Fibroblast of skin of scalp (primary cell): ENCODE measurements at regions not wholly inside any gene's neighbourhood (a gene's known extent, or its start where the extent isn't known, plus 50 kb on each side); places are given as distances from the start of the nearest gene placed in this dataset.
"Not testable (repeated sequence)": the region's sequence is repeated elsewhere in the genome, so short reads cannot be mapped to it uniquely, and the experiment has no call there.

Experiments used
- DNase-seq: peaks from one replicate; pipeline ENCODE4 v3.0.0-alpha.2; 2013

DNA sequence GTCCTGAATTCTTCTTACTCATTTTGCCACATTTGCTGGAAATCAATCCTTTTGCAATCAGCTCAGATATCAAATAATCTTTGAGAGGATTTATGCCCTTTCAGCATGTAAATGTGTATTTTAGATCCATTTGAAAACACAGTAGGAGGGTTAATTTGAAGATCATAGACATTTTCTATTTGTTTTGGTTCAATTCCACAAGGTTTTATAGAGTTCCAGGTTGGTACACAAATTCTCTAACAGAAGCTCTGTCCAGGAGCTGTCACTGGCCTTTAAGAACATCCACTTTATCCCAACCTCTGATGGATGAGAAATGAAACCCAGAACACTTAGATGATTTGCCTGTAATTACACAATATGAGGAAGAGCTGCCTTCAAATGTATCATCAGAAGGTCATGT, 157.3 kb upstream of the CHAC2 start:
- DNase-seq = no peak

DNA sequence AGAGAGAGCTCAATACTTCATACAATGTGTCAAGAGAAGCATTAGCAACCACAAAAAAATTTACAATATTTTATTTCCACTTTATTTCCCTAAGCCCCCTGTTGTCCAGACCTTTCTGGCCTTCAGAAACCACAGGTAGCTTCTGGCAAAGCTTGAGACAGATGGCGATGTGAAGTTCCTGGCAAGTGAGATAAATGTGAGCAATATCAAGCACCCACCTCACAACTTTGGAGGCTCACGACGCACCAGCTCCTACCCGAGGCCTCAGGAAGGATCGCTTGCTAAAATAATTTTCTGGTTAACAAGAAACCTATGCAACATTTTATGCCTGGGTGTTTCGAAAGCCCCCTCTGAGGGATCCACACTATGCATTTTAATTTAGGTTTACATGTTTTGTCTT, 158.1 kb upstream of the CHAC2 start:
- DNase-seq = no peak

DNA sequence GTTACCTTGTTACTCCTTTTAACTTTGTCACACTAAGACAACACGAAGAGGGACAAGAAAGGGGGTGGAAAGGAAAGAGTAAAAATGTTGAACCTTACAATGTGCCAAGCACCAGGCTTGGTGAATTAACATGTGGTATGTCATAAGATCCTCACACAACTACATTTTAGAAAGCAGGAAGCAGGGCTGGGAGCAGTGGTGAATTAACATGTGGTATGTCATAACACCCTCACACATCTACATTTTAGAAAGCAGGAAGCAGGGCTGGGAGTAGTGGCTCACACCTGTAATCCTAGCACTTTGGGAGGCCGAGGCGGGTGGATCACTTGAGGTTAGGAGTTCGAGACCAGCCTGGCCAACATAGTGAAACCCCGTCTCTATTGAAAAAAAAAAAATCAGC, 159.3 kb upstream of the CHAC2 start:
- no peak for DNase-seq

DNA sequence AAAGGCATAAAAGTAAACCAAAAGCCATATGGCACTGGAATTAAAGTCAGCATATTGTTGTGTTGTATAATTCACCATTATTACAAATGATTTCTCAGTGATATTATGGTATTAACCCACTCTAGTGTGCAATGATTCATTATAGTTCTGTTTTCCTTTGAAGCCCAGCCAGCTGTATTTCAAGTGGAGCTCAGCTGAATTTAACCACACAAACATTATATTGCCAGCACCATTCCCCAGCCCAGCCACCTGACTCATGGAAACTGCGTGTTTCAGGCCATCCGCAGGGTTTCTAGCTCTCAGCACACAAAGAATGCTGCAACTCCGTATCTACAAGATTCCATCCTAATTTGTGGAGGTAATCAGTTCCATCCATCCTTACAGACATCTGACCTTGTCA, 166.8 kb upstream of the CHAC2 start:
- DNase-seq = peak; percentile 8

DNA sequence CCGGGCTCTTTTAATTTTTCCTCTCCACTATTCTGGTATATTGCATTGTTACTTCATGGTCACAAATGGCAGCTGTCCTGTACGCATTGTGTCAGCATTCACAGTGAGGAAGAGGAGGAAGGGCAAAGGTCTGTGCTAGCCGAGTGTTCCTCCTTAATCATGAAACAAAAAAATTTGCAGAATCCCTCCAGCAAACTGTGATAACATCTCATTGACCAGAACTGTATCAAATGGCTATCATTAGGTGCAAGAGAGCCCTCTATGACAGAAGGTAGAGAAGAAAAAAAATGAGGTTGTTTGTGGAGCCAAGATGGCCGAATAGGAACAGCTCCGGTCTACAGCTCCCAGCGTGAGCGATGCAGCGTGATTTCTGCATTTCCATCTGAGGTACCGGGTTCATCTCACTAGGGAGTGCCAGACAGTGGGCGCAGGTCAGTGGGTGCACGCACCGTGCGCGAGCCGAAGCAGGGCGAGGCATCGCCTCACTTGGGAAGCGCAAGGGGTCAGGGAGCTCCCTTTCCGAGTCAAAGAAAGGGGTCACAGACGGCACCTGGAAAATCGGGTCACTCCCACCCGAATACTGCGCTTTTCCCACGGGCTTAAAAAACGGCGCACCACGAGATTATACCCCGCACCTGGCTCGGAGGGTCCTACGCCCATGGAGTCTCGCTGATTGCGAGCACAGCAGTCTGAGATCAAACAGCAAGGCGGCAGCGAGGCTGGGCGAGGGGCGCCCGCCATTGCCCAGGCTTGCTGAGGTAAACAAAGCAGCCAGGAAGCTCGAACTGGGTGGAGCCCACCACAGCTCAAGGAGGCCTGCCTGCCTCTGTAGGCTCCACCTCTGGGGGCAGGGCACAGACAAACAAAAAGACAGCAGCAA, 180.6 kb upstream of the CHAC2 start:
- DNase-seq = not testable (repeated sequence)

DNA sequence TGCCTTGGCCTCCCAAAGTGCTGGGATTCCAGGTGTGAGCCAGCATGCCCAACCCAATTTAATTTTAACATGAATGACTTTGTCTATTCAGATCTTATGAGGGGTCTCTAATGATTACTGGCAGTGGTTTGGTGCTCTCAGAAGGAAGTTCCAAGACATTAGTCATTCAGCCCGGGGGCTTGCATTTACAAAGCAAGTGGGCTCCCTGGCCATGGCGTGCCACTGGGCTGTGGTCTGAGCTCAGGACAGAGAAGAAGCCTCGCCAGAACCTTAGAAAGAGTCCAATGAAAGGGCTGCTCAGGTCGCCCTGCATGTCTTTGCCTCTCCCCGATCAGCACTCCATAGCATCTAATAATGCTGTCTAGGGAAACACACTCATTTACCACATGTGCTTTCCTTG, 182.6 kb upstream of the CHAC2 start:
- no peak for DNase-seq

DNA sequence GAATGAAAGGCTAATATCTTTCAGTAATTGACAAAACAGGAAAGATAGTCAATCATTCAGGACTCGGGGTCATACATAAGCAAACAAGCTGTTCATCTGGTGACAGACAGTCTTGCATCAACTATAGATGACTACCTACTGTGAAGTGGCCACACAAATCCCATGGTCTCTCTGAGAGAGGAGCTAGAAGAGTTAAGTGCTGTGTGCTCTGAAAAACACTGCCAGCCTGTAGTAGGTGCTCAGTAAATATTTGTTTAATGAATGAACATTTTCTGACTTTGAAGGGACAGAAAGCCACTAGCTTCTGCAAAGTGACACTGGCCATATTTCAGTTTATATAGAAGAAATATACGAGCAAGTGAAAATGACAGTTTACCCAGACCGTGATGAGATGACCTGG, 184.0 kb upstream of the CHAC2 start:
- no peak for DNase-seq

DNA sequence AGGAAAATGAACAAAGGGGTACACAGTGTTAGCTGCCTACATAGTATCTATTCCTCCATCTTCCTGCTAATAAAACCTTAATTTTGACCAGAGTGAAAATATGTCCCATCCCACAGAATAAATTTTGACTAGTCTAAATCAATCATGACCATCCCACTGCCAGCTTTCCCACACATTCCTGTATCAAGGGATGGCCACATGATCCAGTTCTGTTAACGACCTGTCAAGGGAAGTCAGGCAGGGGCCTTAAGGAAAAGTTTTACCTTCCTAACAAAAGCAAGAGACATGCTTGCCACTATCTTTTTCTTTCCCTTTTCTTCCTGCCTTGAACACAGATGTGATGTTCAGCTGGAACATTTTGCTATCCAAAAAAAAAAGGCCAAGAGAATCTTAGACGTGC, 185.0 kb upstream of the CHAC2 start:
- DNase-seq = no peak

DNA sequence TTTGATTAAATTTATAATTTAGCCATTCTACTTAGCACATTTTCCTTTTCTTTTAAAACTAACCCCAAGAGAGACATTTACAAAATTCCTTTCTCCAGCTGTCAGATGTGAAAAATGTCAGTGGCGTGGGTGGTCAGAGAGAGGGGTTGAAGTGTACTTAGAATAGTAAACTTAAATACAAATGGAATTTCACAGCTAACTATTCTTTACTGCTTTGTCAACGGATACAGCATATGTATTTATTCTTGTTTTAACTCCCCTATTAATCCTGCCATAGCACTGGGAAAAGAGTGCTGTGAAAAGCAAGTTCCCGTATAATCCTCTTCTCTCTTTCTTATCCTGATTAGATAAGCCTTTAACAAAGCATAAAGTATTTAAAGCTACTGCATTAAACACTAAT, 191.4 kb upstream of the CHAC2 start:
- peak; percentile 38 for DNase-seq

DNA sequence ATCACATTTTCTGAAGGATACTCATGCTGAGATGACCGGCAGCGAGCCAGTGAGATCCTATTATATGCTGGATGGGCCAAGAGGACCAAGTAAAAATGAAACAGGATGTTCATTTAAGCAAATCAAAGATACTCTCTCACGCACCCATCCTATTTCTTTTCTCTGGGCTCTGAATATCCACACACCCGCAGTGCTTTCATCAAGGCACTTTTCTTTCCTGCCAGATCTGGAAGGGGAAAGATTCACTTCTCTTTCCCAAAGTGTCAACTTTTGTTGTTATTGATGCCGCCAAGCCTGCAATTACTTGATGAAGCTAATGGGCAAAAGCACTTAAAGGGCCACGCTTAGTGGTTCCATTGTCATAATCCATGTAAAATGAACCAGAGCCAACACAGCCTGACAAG, 191.9 kb upstream of the CHAC2 start:
- peak; percentile 3 for DNase-seq

DNA sequence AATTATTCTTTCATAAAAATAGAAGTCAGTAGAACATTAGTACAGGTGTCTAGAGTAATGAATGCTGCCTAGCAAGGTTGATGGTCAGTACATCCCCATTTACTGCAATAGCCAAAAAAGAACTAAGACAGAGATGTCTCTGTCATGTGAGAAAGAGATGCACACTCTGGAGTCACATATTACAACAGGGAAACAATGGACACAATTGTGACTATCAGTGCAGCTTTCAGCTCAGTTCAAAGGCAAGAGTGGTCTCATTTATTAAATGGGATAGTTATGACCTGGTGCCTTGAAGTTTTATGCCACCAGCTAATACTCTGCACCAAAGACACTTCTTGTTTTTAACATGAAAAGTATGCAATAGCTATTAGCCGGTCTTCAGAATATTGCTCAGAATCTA, 194.9 kb upstream of the CHAC2 start:
- no peak for DNase-seq

DNA sequence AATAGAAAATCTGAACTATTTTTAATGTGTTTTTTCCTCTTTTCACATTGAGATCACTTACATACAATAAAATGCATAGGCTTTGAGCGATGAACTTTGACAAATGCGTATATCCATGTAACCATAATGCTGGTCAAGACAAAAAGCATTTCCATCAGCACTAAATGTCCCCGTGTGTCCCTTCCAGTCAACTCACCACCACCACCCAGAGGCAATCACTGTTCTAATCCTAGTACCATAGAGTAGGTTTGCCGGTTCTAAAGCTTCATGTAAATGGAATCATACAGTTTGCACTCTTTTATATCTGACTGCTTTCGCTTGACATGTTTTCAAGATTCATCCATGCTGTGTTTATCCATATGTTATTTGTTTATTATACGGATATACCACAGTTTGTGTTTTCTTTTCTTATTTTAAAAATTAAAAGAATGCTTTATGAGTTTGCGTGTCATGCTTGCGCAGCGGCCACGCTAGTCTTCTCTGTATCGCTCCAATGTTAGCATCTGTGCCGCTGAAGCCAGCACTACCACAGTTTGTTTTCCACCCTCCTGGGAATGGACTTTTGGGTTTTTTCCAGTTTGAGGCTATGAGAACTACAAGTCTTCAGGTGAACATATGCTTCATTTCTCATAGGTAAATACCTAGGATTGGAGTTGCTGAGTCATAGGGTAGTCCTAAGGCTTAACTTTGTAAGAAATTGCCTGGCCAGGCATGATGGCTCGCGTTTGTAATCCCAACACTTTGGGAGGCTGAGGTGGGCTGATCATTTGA, 197.5 kb upstream of the CHAC2 start:
- no peak for DNase-seq

DNA sequence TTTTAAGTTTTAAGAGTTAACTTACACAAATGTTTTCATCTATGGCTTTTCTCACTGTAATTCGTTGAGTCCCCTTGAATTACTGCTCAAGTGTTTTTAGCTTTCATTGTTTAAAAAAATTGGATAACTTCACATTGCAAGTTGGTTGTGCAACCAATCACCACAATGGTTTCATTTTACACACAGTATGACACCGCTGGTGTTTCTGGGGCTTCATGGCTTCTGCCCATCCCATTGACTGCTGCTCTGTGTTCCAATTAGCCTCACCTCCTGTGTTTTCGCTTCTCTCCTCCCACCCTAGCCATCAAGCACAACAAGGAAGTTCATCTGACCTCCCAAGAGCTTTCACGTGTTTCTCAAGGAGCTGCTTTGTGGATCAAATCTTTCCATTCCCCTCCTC, 199.1 kb upstream of the CHAC2 start:
- DNase-seq = peak; percentile 1

DNA sequence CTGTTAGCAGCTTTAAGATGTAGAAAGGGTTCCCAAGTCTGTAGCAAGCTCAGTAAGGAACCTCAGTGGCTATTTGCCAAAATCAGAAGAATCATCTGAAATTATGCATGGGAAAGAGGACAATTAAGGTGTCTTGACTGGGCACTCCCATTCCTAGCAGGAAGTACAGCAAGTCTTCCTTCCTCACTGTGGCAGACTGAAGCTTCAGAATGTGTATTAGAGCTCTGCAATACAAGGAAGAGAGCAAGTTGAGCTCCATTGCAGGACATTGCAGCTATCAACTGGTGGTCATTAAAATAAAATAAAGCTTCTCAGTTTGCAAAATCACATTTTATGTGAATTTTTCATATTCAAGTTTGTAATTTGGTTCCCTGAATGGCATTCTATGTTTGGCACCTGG, 200.5 kb upstream of the CHAC2 start:
- no peak for DNase-seq

DNA sequence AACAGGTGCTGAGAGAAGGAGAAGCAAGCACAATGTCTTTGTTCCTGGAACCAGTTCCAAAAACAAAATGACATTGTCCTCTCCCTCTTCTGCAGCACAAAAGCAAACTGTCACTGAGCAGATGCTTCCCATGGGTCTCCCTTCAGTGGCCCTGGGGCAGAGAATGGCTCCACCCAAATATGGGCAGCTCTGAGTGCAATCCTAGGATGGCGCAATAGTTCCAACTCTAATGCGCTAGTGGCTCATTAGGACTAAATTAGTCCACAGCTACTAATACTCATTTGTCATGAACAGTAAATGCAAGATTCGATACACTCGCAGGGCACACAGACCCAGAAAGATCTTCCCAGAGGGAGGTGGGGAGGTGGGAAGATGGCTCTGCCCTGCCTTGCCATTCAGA, 205.2 kb upstream of the CHAC2 start:
- no peak for DNase-seq

DNA sequence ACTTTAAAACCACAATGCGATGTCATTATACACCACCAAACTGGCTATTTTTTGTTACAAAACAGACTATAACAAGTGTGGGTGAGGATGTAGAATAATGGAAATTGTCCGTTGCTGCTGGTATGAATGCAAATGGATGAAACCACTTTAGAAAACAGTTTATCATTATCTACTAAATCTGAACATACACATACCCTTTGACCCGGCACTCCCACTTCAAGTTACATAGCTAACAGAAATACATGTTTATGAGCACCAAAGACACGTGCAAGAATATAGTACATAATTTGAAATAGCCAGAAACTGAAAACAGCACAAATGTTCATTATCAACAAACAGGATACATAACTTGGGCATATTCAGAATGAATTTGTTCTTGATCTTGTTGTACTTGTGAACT, 206.4 kb upstream of the CHAC2 start:
- DNase-seq = no peak

DNA sequence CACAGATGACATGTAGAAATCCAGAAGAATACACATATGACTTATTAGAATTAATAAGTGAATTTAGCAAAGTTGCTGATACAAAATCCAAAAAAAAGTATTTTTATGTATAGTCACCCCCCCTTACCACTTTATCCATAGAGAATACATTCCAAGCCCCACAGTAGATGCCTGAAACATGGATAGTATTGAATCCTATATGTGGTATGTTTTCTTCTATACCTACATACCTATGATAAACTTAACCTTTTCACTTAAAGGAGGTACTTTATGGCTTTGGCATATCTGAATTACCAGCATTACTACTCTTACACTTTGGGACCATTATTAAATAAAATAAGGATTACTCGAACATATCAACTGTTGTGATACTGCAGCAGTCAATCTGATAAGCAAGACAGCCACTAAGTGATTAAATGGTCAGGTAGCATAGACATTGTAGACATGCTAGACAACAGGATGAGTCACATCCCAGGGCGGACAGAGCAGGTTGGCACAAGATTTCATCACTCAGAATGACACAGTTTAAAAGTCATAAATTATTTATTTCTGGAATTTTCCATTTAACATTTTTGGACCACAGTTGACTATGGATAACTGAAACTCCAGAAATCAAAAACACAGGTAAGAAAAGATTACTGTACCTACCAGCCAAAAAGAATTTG, 208.2 kb upstream of the CHAC2 start:
- DNase-seq = no peak

DNA sequence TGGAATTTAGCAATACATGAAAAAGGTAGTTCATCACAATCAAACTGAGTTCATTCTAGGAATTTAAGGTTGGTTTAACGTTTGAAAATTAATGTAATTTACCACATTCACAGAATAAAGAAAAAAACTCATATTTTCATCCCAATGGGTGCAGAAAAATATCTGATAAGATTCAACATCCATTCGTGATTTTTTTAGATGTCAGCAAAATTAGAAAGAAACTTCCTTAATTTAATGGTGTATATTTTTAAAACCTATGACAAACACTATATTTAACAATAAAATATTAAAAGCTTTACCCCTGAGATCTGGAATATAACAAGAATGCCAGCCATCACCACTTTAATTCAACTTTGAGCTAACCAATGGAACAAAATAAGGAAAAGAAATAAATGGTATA, 208.7 kb upstream of the CHAC2 start:
- no peak for DNase-seq

DNA sequence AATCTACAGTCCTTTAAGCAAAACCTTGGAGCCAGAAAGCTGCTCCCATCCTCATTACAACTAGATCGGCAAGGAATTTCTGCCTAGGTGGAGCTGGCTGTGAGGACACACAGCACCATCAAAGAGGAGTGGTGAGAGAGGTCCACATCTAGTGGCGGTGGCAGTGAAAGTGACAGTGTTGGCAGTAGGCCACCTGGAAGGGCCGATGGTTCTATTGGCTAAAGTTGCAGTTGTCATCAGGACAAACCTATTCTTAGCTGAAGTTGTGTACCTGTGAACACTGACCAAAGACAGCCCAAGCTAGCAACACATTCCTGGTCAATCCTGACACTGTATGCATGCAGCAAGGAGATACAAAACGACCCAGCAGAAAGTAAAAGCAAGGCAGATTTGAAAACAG, 218.1 kb upstream of the CHAC2 start:
- DNase-seq = no peak

DNA sequence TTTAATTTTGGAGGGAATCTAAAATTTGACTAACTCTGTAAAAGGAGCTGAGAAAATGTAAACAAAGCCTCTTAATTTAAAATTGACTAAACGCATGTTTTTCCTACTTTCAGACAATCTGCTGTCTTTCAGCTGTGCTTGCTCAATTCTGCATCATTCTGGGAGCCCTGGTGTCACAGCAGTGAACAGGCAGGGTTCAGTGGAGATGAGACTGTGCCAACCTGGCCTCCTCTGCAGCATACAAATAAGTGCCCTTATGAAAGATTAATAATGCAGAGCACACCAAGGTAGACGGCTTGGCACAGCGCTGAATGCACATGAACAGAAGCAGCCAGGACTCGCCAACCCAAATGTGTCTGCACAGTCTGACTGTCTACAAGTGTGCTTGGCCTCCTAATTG, 222.0 kb upstream of the CHAC2 start:
- no peak for DNase-seq

DNA sequence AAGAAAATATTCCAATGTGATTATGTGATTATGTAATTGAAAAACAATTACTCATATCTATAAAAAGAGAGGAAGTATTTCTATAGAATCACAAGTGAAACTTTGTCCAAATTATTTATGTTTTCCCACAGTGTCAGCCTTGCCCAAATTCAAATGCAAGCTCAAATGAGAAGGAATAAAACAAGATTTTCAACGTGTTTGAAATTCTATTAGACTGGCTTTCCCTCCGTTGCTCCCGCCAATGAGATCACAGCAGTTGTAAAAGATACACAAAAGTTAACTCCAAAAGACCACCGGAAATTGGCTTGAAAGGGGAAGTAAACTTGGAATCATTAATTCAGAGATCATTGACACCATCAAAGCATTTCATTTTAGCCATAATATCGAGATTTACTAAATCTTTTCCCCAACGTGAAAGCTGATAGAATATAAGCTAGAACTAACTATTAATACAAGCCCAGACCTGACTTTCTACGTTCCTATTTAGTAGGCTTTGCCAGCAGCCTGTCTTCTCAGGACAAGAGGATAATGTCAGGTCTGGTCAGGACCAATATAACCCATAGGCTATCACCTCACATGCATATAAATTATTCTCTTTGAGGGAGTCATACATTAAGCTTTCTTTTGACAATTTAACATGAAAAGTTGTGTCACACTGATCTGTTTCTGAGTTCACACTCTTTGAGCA, 222.6 kb upstream of the CHAC2 start:
- no peak for DNase-seq

DNA sequence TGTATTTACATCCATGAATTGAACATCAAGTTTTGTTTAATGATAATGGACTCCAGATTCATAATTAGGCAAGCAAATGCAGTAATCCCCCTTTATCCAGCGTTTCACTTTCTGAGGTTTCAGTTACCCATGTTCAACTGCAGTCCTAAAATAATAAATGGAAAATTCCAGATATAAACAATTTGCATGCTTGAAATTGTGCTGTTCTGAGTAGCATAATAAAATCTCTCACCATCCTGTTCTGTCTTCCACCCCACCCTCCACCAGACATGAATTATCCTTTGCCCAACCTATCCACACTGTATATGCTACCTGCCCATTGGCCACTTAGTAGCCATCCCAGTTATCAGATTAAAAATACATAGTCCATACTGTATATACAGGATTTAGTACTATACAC, 224.5 kb upstream of the CHAC2 start:
- DNase-seq = no peak
